ENCODE measurements at regions not wholly inside any gene's neighbourhood (a gene's known extent, or its start where the extent isn't known, plus 50 kb on each side); places are given as distances from the start of the nearest gene placed in this dataset.
A peak's percentile ranks its signal among the peaks of the same experiment; 100 is the strongest.

- DNase-seq (ENCODE audit: extremely low read depth, low read depth, low spot score) = no peak
Measured at GRCh38 chr12:24244231-24244630, 294.8 kb upstream of the SOX5 start.

- DNase-seq (ENCODE audit: extremely low read depth, low read depth, low spot score) = no peak
Measured at GRCh38 chr12:24240707-24241106, 291.2 kb upstream of the SOX5 start.

DNA sequence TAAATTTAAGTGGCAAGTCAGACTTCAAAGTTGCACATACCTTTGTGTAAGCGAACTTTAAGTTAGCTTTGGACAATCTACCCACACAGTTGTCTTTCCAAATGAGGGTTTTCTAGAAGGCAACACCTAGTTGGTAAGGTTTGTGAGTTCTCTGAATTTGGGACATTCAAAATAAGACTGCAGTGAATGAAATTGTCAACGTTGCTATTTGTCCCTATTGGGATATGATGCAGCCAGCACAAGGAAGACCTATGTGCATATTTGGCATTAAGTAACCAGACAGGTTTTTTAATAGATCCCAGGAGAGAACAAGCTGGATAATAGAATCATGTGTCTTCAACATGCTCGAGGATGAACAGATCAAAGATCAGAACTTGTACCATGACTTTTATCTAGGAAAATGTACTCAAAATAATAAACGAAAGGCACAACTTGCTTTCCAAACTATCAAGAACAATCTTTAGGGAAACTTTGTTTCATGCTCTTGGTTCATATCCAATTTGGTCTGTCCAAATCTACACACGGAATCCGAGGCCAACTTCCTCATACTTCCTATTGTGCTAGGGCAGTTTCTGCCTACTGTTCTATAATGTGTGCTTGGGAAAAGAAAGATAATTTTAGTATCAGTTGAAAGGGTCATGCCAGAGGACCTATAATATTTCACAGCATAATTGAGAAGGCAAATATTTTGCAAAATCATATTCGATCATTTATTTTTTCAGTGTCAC lies 284.2 kb upstream of the SOX5 start:
- no peak for DNase-seq (ENCODE audit: extremely low read depth, low read depth, low spot score)

DNA sequence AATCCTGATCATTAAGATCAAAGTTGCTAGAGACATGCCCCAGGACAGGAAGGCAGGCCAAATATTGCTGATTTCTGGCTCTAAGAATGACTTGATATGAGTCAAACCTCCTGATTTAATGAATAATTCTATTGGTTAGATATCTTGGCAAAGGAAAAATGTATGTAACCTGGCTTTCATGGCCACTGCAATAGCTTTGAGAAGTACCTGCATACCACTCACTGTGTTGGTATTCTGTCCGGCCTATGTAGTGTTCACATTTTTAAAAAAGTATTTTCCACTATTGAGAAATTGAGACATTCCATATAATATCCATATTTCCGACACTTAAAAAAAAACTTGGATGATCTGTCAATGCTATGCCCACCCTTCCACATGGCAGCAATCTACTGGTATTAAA lies 283.1 kb upstream of the SOX5 start:
- DNase-seq (ENCODE audit: extremely low read depth, low read depth, low spot score) = no peak

DNA sequence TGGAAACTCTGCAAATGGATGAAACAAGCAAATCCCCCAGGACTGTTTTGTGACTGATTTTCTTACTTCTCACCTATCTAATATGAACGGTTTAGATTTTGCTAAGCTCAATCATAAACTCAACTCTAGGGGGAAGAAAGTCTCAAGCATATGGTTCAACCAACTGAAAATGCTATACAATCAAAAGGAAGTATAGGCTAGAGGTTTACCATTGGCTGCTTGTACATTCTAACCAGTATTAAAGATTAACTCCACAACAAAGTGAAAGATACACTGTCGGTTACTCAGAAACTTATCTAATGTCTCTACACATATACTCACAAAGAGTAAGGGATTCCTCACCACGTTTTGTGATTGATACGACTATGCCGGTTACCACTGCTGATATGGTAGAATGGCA lies 281.8 kb upstream of the SOX5 start:
- DNase-seq (ENCODE audit: extremely low read depth, low read depth, low spot score) = no peak

DNA sequence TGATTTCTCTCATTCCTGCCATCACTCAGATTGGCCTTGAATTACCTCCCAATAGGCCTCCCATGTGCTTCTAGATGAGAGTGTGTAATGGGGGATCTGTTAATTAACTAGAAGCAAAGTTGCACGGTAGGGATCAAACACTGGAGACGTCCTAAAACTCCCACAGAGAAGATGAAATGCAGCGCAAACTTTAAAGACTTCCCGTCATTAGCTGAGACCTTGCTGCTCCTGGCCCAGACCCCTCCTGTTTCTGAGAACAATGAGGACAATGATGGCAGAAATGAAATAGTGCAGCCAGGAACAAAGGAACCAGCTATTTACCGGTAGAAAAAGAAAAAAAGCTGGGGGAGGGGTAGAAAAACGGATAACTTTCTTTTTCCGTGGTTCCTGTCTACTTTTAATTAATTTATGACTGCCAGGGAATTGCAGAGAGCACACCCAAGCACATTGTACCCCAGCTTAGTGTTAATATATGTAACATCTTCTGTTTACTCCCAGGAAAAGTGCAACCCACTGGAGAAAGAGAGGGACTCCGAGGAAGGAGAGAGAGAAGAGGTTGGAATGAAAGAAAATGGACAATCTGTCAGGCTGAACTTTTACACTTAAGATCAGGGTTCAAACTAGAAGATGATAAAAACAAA lies 280.7 kb upstream of the SOX5 start:
- no peak for DNase-seq (ENCODE audit: extremely low read depth, low read depth, low spot score)

- DNase-seq (ENCODE audit: extremely low read depth, low read depth, low spot score) = no peak
Measured at GRCh38 chr12:24229031-24229700, 279.7 kb upstream of the SOX5 start.

- DNase-seq (ENCODE audit: extremely low read depth, low read depth, low spot score) = no peak
Measured at GRCh38 chr12:24228371-24228770, 278.9 kb upstream of the SOX5 start.

DNA sequence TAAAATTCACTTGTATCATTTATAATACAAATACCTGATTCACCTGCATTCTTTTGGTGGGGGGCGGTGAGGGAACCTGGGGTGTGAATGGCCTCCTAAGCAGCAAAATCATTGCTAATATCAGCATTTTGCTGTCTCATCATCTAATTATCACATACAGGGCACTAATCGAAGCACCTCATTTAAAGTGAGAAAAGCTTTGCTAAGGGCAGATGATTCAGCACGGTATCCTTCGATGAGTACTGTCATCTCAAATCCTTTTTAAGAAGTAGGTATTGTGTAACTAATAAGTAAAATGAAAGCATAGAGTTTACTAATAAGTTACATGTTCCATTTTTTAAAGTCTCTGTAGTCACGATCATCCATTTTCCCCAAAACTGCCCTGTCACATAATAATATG lies 278.1 kb upstream of the SOX5 start:
- DNase-seq (ENCODE audit: extremely low read depth, low read depth, low spot score) = no peak

GRCh38 chr12:24226745-24227350 lies 277.4 kb upstream of the SOX5 start:
- peak; percentile 82 for DNase-seq (ENCODE audit: extremely low read depth, low read depth, low spot score)

- DNase-seq (ENCODE audit: extremely low read depth, low read depth, low spot score) = no peak
Measured at GRCh38 chr12:24224401-24224800, 274.9 kb upstream of the SOX5 start.

GRCh38 chr12:24223926-24224325 lies 274.5 kb upstream of the SOX5 start:
- DNase-seq (ENCODE audit: extremely low read depth, low read depth, low spot score) = no peak

DNA sequence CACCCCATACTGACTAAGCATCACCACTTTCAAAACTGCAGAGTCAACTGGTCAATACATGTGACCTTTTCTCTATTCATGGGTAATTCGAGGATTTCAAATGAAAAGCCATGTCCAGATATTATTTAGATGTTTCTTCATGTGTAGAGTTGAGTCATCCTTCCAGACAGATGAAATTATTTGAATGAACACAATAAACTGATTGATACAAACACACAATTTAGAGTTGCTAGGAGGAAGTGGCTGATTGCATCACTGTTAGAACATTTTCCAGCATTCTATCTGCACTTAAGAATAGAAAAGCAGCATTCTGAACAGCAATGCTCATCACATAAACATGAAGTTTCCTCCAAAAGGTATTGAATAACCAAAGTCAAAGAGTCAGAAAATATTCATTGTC lies 273.5 kb upstream of the SOX5 start:
- no peak for DNase-seq (ENCODE audit: extremely low read depth, low read depth, low spot score)

DNA sequence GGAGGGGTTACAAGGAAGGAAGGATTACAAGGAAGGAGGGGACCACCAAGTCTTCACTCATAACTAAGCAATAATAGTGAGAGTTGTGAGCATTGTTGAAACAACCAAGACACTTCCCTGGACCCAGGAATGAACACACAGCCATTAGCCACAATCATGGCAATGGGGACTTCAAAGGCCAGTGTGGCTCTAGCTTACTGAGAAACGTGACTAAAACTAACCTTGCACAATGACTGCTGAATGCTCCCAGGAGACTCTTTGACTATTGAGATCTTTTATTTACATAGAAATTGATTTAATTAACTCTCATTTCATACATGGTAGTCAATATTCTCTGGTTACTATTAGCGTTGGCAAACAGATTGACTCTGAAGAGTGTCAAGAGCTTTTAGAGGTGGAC lies 263.0 kb upstream of the SOX5 start:
- DNase-seq (ENCODE audit: extremely low read depth, low read depth, low spot score) = no peak

DNA sequence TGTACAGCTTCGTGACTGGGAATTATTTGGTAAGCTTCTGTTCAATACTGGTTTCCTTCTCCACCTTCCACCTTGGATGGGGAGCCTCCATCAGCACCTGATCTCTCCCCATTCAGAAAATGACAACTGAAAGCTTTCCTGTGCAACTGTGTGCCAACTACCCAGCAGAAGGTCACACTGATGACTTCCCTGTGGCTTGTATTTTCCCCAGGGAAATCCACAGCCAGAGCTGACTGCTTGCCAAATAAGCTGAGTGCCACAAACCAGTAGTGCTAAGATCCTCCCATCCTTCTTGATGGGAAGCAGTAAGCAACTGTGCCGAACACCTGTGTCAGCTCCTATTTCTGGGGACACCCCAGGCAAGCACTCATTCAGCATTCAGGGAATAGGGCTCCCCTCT lies 257.2 kb upstream of the SOX5 start:
- no peak for DNase-seq (ENCODE audit: extremely low read depth, low read depth, low spot score)

DNA sequence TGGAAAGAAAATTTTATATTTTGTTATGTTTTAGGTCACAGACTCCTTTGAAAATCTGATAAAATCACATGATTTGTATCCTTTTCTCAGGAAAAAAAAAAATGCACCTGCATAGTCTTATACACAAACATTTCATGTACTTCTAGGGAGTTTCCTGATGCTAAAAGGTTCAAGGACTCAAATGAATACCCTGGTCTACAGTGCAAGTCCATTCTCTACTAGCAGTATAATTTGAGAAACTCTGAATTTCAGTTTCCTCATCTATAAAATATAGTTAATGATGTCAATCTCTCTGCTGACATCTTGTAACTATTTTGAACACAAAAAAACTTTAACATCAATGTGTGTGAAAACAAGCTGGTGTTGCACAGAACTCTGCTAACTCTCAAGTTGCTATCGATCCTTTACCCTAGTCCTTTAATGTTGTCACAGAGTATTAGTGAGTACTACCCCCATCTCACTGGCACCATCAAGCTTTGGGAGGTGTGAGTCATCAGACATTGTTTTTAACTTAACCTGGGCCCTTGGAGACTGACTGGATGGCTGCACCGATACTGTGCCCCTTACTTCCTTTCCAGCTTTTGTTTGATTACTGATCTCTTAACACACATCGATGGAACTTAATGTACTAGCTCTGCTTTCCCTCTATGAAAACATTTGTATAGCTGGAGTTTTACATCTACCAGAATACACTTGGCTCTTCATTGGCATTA lies 251.9 kb upstream of the SOX5 start:
- peak; percentile 12 for DNase-seq (ENCODE audit: extremely low read depth, low read depth, low spot score)

DNA sequence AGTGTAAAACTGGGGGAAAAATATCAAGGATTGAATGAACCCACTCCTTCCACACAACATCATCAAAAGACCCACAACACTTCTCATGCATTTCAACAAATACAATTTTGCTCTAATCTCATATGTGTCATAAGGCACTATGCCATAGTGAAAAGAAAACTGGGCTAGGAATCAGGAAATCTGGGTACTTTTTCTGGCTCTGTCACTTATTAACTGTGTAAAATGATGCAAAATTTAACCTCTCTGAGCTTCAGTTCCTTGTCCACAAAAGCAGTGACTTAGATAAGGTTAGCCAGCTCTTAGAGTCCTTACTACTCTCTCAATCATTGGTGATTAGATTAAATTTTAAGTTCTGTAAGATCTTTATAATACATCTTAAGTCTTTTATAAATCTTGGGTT lies 250.5 kb upstream of the SOX5 start:
- DNase-seq (ENCODE audit: extremely low read depth, low read depth, low spot score) = no peak

DNA sequence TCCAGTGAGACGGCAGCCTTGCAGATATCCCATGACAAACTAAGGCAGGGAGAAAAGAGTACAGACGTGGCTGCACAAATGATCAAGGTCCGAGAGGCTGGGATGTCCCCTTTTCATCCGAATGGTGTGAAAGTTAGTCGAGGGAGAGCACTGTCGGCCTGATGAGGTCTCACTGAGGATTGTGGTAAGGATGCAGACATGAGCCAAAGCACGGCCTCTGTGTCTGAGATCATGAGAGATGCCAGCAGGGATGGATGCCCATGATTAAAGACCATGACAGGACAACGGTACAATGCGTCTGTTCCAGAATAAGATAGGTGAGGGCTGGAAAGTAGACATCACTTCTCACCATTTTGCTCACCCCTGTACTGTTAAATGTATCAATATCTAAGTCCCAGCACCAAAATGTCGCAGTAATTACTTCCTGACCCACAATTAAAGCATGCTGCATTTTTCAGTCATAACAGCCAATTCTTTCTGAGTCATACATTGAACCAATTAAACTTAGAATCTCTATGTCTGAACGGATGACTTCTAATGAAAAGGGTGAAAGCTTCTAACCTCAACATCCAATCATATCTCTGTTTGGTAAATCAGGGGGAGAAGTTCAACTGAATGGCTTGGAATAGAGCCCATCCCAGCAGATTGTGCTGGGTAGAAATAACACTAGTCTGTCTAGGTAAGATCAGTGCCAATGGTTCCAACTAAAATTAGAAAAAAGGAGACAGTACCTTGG lies 249.6 kb upstream of the SOX5 start:
- no peak for DNase-seq (ENCODE audit: extremely low read depth, low read depth, low spot score)

DNA sequence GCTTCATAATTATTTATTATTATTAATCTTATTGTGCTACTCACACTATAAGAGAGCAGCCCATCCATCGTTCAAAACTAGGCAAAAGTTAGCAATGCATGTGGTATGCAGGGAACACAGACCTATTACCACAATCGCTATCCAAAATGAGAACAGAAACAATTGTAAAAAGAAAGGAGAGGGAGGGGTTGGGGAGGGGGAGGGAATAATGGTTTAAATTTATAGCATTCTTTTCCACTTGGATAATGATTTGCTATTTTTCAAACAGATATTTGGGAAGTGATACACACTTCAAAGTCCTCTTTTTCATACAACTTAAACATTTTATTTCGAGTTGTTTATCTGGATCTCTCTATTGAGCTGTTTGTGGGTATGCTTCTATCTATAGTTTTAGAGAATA lies 248.6 kb upstream of the SOX5 start:
- DNase-seq (ENCODE audit: extremely low read depth, low read depth, low spot score) = no peak

DNA sequence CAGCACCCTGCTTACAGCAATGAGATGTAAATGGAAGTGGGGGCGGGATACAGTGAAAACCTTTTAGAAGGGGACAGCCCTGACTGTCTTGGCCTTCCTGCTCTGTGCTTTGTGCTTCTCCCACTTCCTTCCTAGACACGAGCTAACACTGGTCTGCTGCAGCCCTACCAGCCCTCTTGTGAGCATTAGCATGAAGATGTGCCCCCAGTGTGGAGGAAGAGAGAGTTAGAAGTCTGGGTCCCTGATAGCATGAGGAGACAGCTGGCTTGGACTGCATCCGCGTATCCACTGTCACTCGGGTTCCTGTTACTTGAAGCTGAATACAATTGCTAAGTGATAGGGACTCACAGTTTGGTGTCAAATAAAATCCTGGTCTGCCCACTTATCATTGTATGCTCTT lies 248.1 kb upstream of the SOX5 start:
- no peak for DNase-seq (ENCODE audit: extremely low read depth, low read depth, low spot score)

GRCh38 chr12:24195063-24195462 lies 245.6 kb upstream of the SOX5 start:
- no peak for DNase-seq (ENCODE audit: extremely low read depth, low read depth, low spot score)

All from glomerular endothelial cell (primary cell).